VCaP (cell line): ENCODE measurements at regions not wholly inside any gene's neighbourhood (a gene's known extent, or its start where the extent isn't known, plus 50 kb on each side); places are given as distances from the start of the nearest gene placed in this dataset.
"Not testable (repeated sequence)": the region's sequence is repeated elsewhere in the genome, so short reads cannot be mapped to it uniquely, and the experiment has no call there.

ENCODE experiments used
- H3K27ac ChIP-seq: fragments of 450-650 bp; 2 replicates; pipeline ENCODE4 v1.5.1; 2017
- TF ChIP-seq, protein P1 (sequence below): fragments of 450-650 bp; conservative IDR thresholded peaks from 2 replicates; pipeline ENCODE4 v1.5.1; 2017; ENCODE audit warnings: mild to moderate bottlenecking, moderate library complexity

- no peak overlapping the region for H3K27ac ChIP-seq
- TF ChIP-seq, protein P1, sequence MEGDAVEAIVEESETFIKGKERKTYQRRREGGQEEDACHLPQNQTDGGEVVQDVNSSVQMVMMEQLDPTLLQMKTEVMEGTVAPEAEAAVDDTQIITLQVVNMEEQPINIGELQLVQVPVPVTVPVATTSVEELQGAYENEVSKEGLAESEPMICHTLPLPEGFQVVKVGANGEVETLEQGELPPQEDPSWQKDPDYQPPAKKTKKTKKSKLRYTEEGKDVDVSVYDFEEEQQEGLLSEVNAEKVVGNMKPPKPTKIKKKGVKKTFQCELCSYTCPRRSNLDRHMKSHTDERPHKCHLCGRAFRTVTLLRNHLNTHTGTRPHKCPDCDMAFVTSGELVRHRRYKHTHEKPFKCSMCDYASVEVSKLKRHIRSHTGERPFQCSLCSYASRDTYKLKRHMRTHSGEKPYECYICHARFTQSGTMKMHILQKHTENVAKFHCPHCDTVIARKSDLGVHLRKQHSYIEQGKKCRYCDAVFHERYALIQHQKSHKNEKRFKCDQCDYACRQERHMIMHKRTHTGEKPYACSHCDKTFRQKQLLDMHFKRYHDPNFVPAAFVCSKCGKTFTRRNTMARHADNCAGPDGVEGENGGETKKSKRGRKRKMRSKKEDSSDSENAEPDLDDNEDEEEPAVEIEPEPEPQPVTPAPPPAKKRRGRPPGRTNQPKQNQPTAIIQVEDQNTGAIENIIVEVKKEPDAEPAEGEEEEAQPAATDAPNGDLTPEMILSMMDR = no peak
Measured at GRCh38 chr6:76774781-76775384, 688.4 kb downstream of the HTR1B start.

- H3K27ac ChIP-seq = no peak overlapping the region
- TF ChIP-seq, protein P1 = no peak
Measured at GRCh38 chr6:76772951-76773350, 690.3 kb downstream of the HTR1B start.

- TF ChIP-seq, protein P1 = no peak
- peak overlapping the region; percentile 59 for H3K27ac ChIP-seq
Measured at GRCh38 chr6:76771059-76771634, 692.1 kb downstream of the HTR1B start.

GRCh38 chr6:76770281-76770680 is 693.0 kb downstream of the HTR1B start:
- peak overlapping the region; percentile 59 for H3K27ac ChIP-seq
- TF ChIP-seq, protein P1 = no peak

- no peak overlapping the region for H3K27ac ChIP-seq
- TF ChIP-seq, protein P1 = no peak
Measured at GRCh38 chr6:76768556-76768955, 694.7 kb downstream of the HTR1B start.

GRCh38 chr6:76764057-76764456 is 691.6 kb upstream of the IMPG1 start:
- TF ChIP-seq, protein P1 = no peak
- H3K27ac ChIP-seq = no peak overlapping the region

- TF ChIP-seq, protein P1 = no peak
- no peak overlapping the region for H3K27ac ChIP-seq
Measured at GRCh38 chr6:76752841-76753240, 680.4 kb upstream of the IMPG1 start.

GRCh38 chr6:76745388-76745787 is 672.9 kb upstream of the IMPG1 start:
- H3K27ac ChIP-seq = not testable (repeated sequence)

- not testable (repeated sequence) for H3K27ac ChIP-seq
Measured at GRCh38 chr6:76744151-76744720, 671.8 kb upstream of the IMPG1 start.
